Muscle of leg (tissue), 3 donors: ENCODE measurements at regions not wholly inside any gene's neighbourhood (a gene's known extent, or its start where the extent isn't known, plus 50 kb on each side); places are given as distances from the start of the nearest gene placed in this dataset.

ENCODE experiments used
- DNase-seq: peaks from one replicate; pipeline ENCODE4 v3.0.0; 2013
- H3K27ac ChIP-seq: one replicate; pipeline ENCODE4 v1.5.1; 2013; ENCODE audit warnings: mild to moderate bottlenecking, low read length, control low read depth
- H3K27me3 ChIP-seq: one replicate; pipeline ENCODE4 v1.6.1; 2013; ENCODE audit warnings: low read length; ENCODE audit not compliant: control insufficient read depth, insufficient read depth
- H3K36me3 ChIP-seq: one replicate; pipeline ENCODE4 v1.6.1; 2013; ENCODE audit warnings: low read length; ENCODE audit not compliant: control insufficient read depth, insufficient read depth
- H3K4me1 ChIP-seq: one replicate; pipeline ENCODE4 v1.6.1; 2013; ENCODE audit warnings: low read length; ENCODE audit not compliant: control insufficient read depth, insufficient read depth
- H3K4me3 ChIP-seq: one replicate; pipeline ENCODE4 v1.5.1; 2013; ENCODE audit warnings: low read length, control low read depth
- H3K9me3 ChIP-seq: replicated peaks from 2 replicates; pipeline ENCODE4 v1.6.1; 2013; ENCODE audit warnings: low read depth, low read length; ENCODE audit not compliant: control insufficient read depth
- WGBS: methylation state at CpG from one replicate; pipeline ENCODE4 v1.1.5; 2013; ENCODE audit warnings: missing lambda C conversion rate; ENCODE audit not compliant: insufficient coverage; 5-methylcytosine and 5-hydroxymethylcytosine counted together

- Histone ChIP-seq H3K4me1 (peaks cover 11% of the 10 kb centered on the region), H3K27ac (no peak overlapping the region), H3K27me3 (peaks cover 2% of the 10 kb centered on the region), H3K4me3 (no peak overlapping the region), H3K9me3 (peaks cover 27% of the 10 kb centered on the region), H3K36me3 (no peaks in the 10 kb centered on the region)
- DNase-seq = no peak
- WGBS = no CpG with 5 or more reads among the region's 5 CpGs
Observed at GRCh38 chr17:5812590-5812989, 228.3 kb upstream of the NLRP1 start.

- Histone ChIP-seq H3K36me3 (no peaks in the 10 kb centered on the region), H3K27ac (no peak overlapping the region), H3K9me3 (peaks cover 27% of the 10 kb centered on the region), H3K4me1 (peaks cover 11% of the 10 kb centered on the region), H3K27me3 (peaks cover 2% of the 10 kb centered on the region), H3K4me3 (no peak overlapping the region)
- WGBS = no CpG with 5 or more reads among the region's 2 CpGs
- no peak for DNase-seq
Observed at GRCh38 chr17:5813357-5813756, 229.0 kb upstream of the NLRP1 start.

- no peak for DNase-seq
- H3K4me1 ChIP-seq = peaks cover 11% of the 10 kb centered on the region
- peaks cover 8% of the 10 kb centered on the region for H3K9me3 ChIP-seq
- H3K27ac ChIP-seq = no peak overlapping the region
- H3K27me3 ChIP-seq = peaks cover 2% of the 10 kb centered on the region
- 51% methylated on average over 3 of the region's 5 CpGs for WGBS
- H3K4me3 ChIP-seq = no peak overlapping the region
- H3K36me3 ChIP-seq = no peaks in the 10 kb centered on the region
Observed at GRCh38 chr17:5815396-5815795, 231.1 kb upstream of the NLRP1 start.

- H3K27me3 ChIP-seq = peaks cover 2% of the 10 kb centered on the region
Observed at GRCh38 chr17:5816491-5817070, 232.3 kb upstream of the NLRP1 start.

GRCh38 chr17:5817475-5818395 is 233.4 kb upstream of the NLRP1 start:
- peaks cover 2% of the 10 kb centered on the region for H3K27me3 ChIP-seq
- no peak for DNase-seq
- no peaks in the 10 kb centered on the region for H3K36me3 ChIP-seq
- H3K9me3 ChIP-seq = no peaks in the 10 kb centered on the region
- H3K27ac ChIP-seq = no peak overlapping the region
- 84% methylated on average over 4 of the region's 4 CpGs for WGBS
- H3K4me1 ChIP-seq = peaks cover 11% of the 10 kb centered on the region
- no peak overlapping the region for H3K4me3 ChIP-seq

More at GRCh38 chr17:5816491-5817070, 232.3 kb upstream of the NLRP1 start:
- WGBS = 44% methylated on average over 6 of the region's 8 CpGs
- no peaks in the 10 kb centered on the region for H3K36me3 ChIP-seq
- no peaks in the 10 kb centered on the region for H3K9me3 ChIP-seq
- no peak overlapping the region for H3K4me3 ChIP-seq
- H3K4me1 ChIP-seq = peaks cover 11% of the 10 kb centered on the region
- peak; percentile 56 for DNase-seq
- no peak overlapping the region for H3K27ac ChIP-seq

GRCh38 chr17:5819396-5819795 is 235.1 kb upstream of the NLRP1 start:
- H3K9me3 ChIP-seq = no peaks in the 10 kb centered on the region
- H3K27ac ChIP-seq = no peak overlapping the region
- H3K4me3 ChIP-seq = no peak overlapping the region
- no peak for DNase-seq
- peaks cover 11% of the 10 kb centered on the region for H3K4me1 ChIP-seq
- 78% methylated on average over 1 of the region's 2 CpGs for WGBS
- peaks cover 2% of the 10 kb centered on the region for H3K27me3 ChIP-seq
- no peaks in the 10 kb centered on the region for H3K36me3 ChIP-seq

- H3K27ac ChIP-seq = no peak overlapping the region
- no peak overlapping the region for H3K4me3 ChIP-seq
- peaks cover 2% of the 10 kb centered on the region for H3K27me3 ChIP-seq
- no peaks in the 10 kb centered on the region for H3K36me3 ChIP-seq
- peaks cover 11% of the 10 kb centered on the region for H3K4me1 ChIP-seq
- 73% methylated on average over 7 of the region's 13 CpGs for WGBS
- no peak for DNase-seq
- H3K9me3 ChIP-seq = no peaks in the 10 kb centered on the region
Observed at GRCh38 chr17:5819921-5820685, 235.8 kb upstream of the NLRP1 start.

GRCh38 chr17:5820721-5821456 is 236.6 kb upstream of the NLRP1 start:
- H3K9me3 ChIP-seq = no peaks in the 10 kb centered on the region
- H3K36me3 ChIP-seq = no peaks in the 10 kb centered on the region
- no peak overlapping the region for H3K4me3 ChIP-seq
- 66% methylated on average over 4 of the region's 10 CpGs for WGBS
- H3K4me1 ChIP-seq = peaks cover 18% of the 10 kb centered on the region
- H3K27me3 ChIP-seq = peaks cover 2% of the 10 kb centered on the region
- no peak overlapping the region for H3K27ac ChIP-seq
- DNase-seq = no peak

- Histone ChIP-seq H3K27ac (no peak overlapping the region), H3K36me3 (no peaks in the 10 kb centered on the region), H3K4me3 (no peak overlapping the region), H3K9me3 (no peaks in the 10 kb centered on the region), H3K27me3 (peaks cover 2% of the 10 kb centered on the region), H3K4me1 (peaks cover 16% of the 10 kb centered on the region)
- whole genome bisulfite sequencing = 57% methylated on average over 1 of the region's 4 CpGs
- no peak for DNase-seq
Observed at GRCh38 chr17:5821803-5822202, 237.5 kb upstream of the NLRP1 start.
